ENCODE measurements at regions not wholly inside any gene's neighbourhood (a gene's known extent, or its start where the extent isn't known, plus 50 kb on each side); places are given as distances from the start of the nearest gene placed in this dataset.
"Not testable (repeated sequence)": the region's sequence is repeated elsewhere in the genome, so short reads cannot be mapped to it uniquely, and the experiment has no call there.

- DNase-seq: no peak
Observed at GRCh38 chr2:123359636-123360035, 665.5 kb upstream of the CNTNAP5 start.

DNA sequence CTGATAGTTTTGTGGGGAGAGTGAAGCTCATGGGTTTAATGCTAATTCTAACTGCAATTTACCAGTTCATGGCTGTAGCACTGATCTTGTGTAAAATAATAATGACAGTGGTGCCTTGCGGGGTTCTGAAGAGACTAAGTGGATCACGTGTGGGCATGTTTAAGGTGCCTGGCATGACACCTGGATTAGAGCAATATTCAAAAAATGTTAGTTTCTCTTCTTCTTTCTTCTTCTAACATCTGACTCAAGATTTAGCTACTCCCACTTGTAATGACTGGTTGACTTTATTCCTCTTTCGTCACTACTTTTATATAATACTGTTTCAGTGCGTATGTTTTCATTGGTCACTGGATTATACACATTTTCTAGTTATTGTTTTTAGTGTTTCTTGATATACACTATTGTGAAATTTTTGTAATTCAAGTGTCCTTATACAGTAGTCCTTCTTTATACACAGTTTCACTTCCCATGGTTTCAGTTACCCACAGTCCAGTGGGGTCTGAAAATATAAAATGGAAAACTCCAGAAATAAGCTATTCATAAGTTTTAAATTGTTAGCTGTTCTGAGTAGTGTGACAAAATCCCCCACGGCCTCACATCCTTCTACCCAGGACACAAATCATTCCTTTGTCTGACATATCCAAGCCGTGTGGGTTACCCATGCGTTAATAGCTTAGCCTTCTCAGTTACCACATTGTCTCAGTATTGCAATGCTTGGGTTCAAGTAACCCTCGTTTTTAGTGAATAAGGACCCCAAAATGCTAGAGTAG lies 662.2 kb upstream of the CNTNAP5 start:
- DNase-seq: peak; percentile 19

DNA sequence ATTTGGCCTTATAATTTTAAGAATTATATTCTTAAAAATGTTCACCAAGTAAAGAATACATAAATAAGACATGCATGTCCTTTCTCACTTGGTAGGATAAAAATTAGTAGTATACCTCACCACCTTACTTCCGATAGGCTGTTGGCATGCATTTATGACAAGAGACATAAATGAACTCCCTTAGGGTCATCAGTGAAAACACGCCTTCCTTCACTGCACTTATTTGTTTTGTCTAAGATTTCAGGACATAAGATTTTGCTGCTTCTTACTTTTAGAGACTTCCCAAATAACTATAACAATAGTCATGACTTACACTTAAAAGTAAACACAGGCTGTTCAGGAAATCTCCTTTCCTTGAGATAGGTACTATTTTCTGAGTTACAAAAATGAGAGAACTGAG lies 661.3 kb upstream of the CNTNAP5 start:
- no peak for DNase-seq

- DNase-seq: no peak
Observed at GRCh38 chr2:123364243-123364896, 660.7 kb upstream of the CNTNAP5 start.

DNA sequence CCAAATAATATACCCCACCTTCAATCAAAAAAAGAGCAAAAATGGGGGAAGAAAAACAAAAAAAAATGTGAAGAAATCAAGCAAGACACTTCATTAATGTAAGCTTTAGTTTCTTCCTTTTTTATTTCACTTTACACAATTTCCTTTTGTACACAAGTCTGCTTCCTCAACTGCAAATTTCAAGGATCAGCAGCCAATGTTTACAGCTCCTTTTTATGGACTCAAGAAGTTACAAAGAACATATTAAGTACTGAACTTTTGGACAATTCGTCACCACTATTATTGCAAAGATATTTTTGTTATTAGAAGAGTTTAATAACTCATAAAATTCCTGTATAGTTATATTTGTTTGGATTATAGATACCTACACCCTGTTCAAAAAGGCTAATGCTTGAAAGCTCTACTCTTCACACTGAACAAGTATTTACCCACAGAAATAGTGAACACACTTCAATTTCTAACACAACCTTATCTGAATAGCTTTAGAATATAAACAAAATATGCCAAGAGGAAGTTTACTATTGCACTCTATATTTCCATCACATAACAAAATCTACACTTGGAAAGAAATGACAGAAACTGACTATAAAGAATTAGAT lies 658.7 kb upstream of the CNTNAP5 start:
- no peak for DNase-seq

DNA sequence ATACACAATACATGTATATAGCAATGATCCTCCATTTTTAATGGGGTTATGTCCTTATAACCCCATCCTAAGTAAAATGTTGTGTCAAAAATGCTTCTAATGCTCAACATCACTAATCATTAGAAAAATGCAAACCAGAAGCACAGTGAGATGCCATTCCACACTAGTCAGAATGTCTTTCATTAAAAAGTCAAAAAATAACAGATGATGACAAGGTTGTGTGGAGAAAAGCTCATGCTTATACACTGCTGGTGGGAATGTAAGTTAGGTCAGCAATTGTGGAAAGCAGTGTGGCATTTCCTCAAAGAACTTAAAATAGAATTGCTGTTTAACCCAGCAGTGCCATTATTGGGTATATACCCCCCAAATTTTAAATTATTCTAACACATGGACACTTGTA lies 654.9 kb upstream of the CNTNAP5 start:
- DNase-seq: no peak

- no peak for DNase-seq
Observed at GRCh38 chr2:123371535-123371934, 653.6 kb upstream of the CNTNAP5 start.

DNA sequence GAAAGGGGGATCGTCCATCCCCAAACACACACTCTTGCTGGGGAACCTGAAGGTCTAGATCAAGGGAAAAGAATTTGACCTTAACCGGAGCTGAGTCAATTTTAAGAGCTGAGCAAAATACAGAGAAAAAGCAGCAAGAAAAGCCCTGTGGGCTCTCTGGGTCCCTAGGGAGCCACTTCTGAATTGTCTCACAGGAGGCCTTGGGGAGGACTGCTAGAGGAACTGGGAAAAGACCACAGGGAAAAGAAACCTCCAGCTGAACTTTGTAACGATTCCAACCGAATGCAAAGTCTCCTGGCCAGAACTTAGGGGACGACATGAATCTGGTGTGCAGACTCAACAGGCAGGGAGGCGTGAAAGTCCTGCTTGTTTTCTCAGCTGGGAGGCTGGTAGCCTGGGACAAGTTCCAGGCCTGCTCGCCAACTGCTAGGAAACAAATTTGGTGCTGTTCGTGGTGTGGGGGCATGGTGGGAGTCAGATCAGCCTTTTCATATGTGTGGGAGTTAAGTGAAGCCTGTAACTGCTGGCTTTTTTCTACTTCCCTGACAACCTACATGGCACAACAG lies 644.6 kb upstream of the CNTNAP5 start:
- no peak for DNase-seq

DNA sequence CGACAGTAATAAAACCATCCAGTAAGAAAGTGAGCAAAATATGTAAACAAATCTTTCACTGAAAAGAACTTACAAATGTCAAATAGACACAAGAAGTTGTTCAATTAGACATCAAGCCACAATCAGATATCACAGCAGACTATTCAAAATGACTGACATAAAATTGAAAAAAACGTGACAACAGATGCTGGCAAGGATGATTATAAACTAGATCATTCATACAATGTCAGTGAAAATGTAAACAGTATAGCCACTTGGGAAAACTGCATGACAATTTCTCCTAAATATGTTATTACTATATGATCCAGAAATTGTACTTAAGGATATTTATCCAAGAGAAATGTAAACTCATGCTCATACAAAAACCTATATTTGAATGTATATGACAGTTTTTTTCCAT lies 609.4 kb upstream of the CNTNAP5 start:
- DNase-seq: no peak

DNA sequence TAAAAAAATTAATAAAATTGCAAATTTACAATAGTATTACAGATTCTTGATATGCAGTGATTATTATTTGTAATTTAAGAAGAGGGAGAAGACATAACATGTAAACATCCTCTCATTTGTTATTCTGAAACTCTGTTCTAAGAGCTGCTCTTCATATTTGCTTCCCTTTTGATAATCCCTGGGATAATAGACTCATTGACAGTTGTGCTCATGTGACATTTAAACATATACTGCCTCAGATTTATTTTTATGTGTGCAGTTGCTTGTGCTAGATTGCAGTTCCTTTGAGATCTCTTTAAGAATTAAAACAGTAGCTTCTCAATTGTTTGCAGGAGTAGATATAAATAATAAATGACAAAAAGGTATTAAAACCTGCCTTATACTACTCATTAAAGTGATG lies 605.1 kb upstream of the CNTNAP5 start:
- no peak for DNase-seq

- no peak for DNase-seq
Observed at GRCh38 chr2:123434546-123435395, 590.3 kb upstream of the CNTNAP5 start.

GRCh38 chr2:123438251-123438650 lies 586.8 kb upstream of the CNTNAP5 start:
- no peak for DNase-seq

- no peak for DNase-seq
Observed at GRCh38 chr2:123438675-123439074, 586.4 kb upstream of the CNTNAP5 start.

DNA sequence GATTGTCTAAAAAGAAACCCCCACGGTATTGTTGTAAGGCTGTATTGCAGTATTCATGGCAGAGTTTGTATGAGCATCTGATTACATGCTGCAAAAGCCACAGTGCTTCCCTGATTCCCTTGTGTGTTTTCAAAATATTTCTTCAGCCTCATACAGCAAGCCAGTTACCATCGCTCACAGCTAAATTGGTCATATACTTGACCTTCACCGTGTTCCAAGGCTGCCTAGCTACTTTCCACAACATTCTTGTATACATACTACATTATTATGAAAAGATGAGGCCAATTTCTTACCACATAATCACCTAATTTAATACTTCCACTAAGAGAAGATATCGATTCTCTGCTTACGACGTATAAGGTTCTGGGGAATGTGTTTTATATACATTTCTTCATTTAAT lies 576.3 kb upstream of the CNTNAP5 start:
- no peak for DNase-seq

- no peak for DNase-seq
Observed at GRCh38 chr2:123451542-123451941, 573.5 kb upstream of the CNTNAP5 start.

- DNase-seq: no peak
Observed at GRCh38 chr2:123453046-123453700, 571.9 kb upstream of the CNTNAP5 start.

DNA sequence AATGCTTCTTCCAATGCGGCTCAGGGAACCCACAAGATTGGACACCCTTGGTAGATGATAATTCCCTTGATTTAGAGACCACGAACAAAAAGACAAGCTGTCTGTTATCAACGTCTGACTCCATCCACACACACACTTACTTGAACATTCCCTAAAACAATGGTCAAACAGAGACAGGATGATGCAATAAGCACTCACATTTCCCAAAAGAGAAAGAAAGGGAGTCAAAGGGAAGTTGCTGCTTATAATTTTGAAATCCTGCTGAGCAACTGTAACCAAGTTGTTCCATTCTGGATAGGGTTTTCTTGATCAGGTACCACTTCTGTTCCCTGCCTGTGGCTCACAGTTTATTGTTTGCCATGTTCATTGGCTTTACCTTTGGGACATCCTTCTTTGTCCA lies 571.3 kb upstream of the CNTNAP5 start:
- DNase-seq: no peak

- not testable (repeated sequence) for DNase-seq
Observed at GRCh38 chr2:123455234-123455633, 569.9 kb upstream of the CNTNAP5 start.

- peak; percentile 56 for DNase-seq
Observed at GRCh38 chr2:123456416-123456815, 568.7 kb upstream of the CNTNAP5 start.

GRCh38 chr2:123463886-123464285 lies 561.2 kb upstream of the CNTNAP5 start:
- DNase-seq: no peak

DNA sequence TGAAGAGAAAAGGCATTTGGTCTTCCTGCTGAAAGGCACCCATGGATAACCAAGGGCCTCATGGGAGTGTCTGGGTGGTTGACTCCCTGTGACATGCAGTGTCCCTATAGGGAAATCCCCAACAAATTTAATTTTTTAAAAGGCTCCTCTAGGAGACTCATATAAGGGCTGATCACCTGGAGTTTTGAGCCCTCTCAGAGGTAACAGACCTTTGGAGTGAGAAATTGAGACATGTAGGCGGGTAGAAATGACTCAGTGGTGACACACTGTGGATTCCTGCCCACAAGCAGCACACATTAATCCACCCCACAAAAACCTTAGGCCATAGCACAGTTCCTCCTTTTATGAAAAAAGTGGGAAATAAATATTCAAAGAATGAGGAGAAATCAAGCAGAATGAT lies 557.0 kb upstream of the CNTNAP5 start:
- no peak for DNase-seq

- no peak for DNase-seq
Observed at GRCh38 chr2:123481406-123481805, 543.7 kb upstream of the CNTNAP5 start.

Data from NCI-H82 (cell line).